Dermis microvascular lymphatic vessel endothelial cell (primary cell): ENCODE measurements at regions not wholly inside any gene's neighbourhood (a gene's known extent, or its start where the extent isn't known, plus 50 kb on each side); places are given as distances from the start of the nearest gene placed in this dataset.
"Not testable (repeated sequence)": the region's sequence is repeated elsewhere in the genome, so short reads cannot be mapped to it uniquely, and the experiment has no call there.

Experiments
- DNase-seq, 2 donors: peaks; one replicate each; pipeline versions ENCODE4 v3.0.0 to v3.0.0-alpha.2; 2010; ENCODE audit warnings: low read depth in 2 of 2

- DNase-seq: no peak
Observed at GRCh38 chr3:182331341-182331740, 462.0 kb upstream of the ATP11B start.

- DNase-seq: no peak
Observed at GRCh38 chr3:182342252-182342651, 451.1 kb upstream of the ATP11B start.

GRCh38 chr3:182344026-182344425 is 449.3 kb upstream of the ATP11B start:
- not testable (repeated sequence) for DNase-seq

- DNase-seq: no peak
Observed at GRCh38 chr3:182349051-182349450, 444.3 kb upstream of the ATP11B start.

- no peak for DNase-seq
Observed at GRCh38 chr3:182349951-182350517, 443.3 kb upstream of the ATP11B start.

GRCh38 chr3:182357928-182358327 is 435.4 kb upstream of the ATP11B start:
- DNase-seq: no peak

- no peak for DNase-seq
Observed at GRCh38 chr3:182364323-182364722, 429.0 kb upstream of the ATP11B start.

GRCh38 chr3:182364723-182365650 is 428.3 kb upstream of the ATP11B start:
- DNase-seq: peak; percentile 6 to 29

- no peak for DNase-seq
Observed at GRCh38 chr3:182366746-182367145, 426.6 kb upstream of the ATP11B start.

- no peak for DNase-seq
Observed at GRCh38 chr3:182369861-182370260, 423.4 kb upstream of the ATP11B start.

GRCh38 chr3:182370949-182371348 is 422.4 kb upstream of the ATP11B start:
- no peak for DNase-seq

- DNase-seq: no peak
Observed at GRCh38 chr3:182375916-182376315, 417.4 kb upstream of the ATP11B start.

- DNase-seq: no peak
Observed at GRCh38 chr3:182382112-182382857, 411.0 kb upstream of the ATP11B start.

GRCh38 chr3:182384221-182384620 is 409.1 kb upstream of the ATP11B start:
- no peak for DNase-seq

GRCh38 chr3:182385356-182385755 is 407.9 kb upstream of the ATP11B start:
- DNase-seq: no peak

GRCh38 chr3:182388506-182388905 is 404.8 kb upstream of the ATP11B start:
- no peak for DNase-seq

GRCh38 chr3:182389071-182389815 is 404.1 kb upstream of the ATP11B start:
- no peak for DNase-seq

GRCh38 chr3:182390421-182390820 is 402.9 kb upstream of the ATP11B start:
- no peak for DNase-seq

GRCh38 chr3:182392182-182392937 is 400.9 kb upstream of the ATP11B start:
- DNase-seq: no peak

GRCh38 chr3:182393151-182393550 is 400.2 kb upstream of the ATP11B start:
- no peak for DNase-seq

- DNase-seq: no peak
Observed at GRCh38 chr3:182393830-182394367, 399.4 kb upstream of the ATP11B start.
